CD14-positive monocyte (primary cell): ENCODE measurements at regions not wholly inside any gene's neighbourhood (a gene's known extent, or its start where the extent isn't known, plus 50 kb on each side); places are given as distances from the start of the nearest gene placed in this dataset.

Experiments
- DNase-seq, 3 donors: peaks; one replicate each; pipeline ENCODE4 v3.0.0-alpha.2; 2011 to 2022
- H2AFZ ChIP-seq: 2 replicates; pipeline ENCODE4 v1.6.0; 2012; ENCODE audit warnings: mild to moderate bottlenecking, low read depth, low read length, inconsistent platforms; ENCODE audit not compliant: insufficient read depth, poor library complexity, severe bottlenecking
- H3K27ac ChIP-seq, 2 donors: 1 replicate in 1 of 2; 2 replicates in 1 of 2; pipeline ENCODE4 v1.5.1; 2012 to 2013; ENCODE audit warnings: low read length in 2 of 2, control low read depth in 1 of 2, inconsistent platforms in 1 of 2, low read depth in 1 of 2, mild to moderate bottlenecking in 1 of 2
- H3K27me3 ChIP-seq, 2 donors: one replicate each; pipeline versions ENCODE4 v1.6.0 to v1.6.1; 2011 to 2013; ENCODE audit warnings: low read length in 2 of 2; ENCODE audit not compliant: control insufficient read depth in 2 of 2, insufficient read depth in 2 of 2
- H3K36me3 ChIP-seq, 2 donors: replicated peaks in 1 of 2; 1 replicate in 1 of 2; 2 replicates in 1 of 2; pipeline versions ENCODE4 v1.5.1 to v1.6.1; 2012 to 2013; ENCODE audit warnings: low read length in 2 of 2, control low read depth in 1 of 2, inconsistent platforms in 1 of 2, mild to moderate bottlenecking in 1 of 2; ENCODE audit not compliant: insufficient read depth in 2 of 2, control insufficient read depth in 1 of 2
- H3K4me1 ChIP-seq, 2 donors: 1 replicate in 1 of 2; 2 replicates in 1 of 2; pipeline versions ENCODE4 v1.5.1 to v1.6.1; 2012 to 2013; ENCODE audit warnings: low read length in 2 of 2, control low read depth in 1 of 2, inconsistent platforms in 1 of 2, mild to moderate bottlenecking in 1 of 2, moderate library complexity in 1 of 2; ENCODE audit not compliant: insufficient read depth in 2 of 2, control insufficient read depth in 1 of 2
- H3K4me2 ChIP-seq: replicated peaks from 2 replicates; pipeline ENCODE3; 2012; ENCODE audit warnings: low read length, moderate library complexity, mild to moderate bottlenecking; ENCODE audit not compliant: poor library complexity, severe bottlenecking; ENCODE audit errors: extremely low read depth
- H3K4me3 ChIP-seq, 3 experiments: fragments of 200-600 bp in 1 of 3; sonication (generic) in 1 of 3; replicated peaks in 1 of 3; 1 replicate in 2 of 3; 2 replicates in 1 of 3; pipeline ENCODE4 v1.5.1; 2011 to 2013; ENCODE audit warnings: low read length in 3 of 3, mild to moderate bottlenecking in 3 of 3, control low read depth in 2 of 3, low read depth in 2 of 3, inconsistent platforms in 1 of 3, moderate library complexity in 1 of 3
- H3K79me2 ChIP-seq: 2 replicates; pipeline ENCODE4 v1.6.0; 2012; ENCODE audit warnings: mild to moderate bottlenecking, control low read depth, inconsistent platforms, low read length, moderate library complexity; ENCODE audit not compliant: insufficient read depth
- H3K9ac ChIP-seq: 2 replicates; pipeline ENCODE4 v1.6.0; 2017; ENCODE audit warnings: low read length, mild to moderate bottlenecking; ENCODE audit not compliant: insufficient read depth, poor library complexity, severe bottlenecking
- H3K9me3 ChIP-seq, 2 donors: replicated peaks in 1 of 2; 1 replicate in 1 of 2; 2 replicates in 1 of 2; pipeline versions ENCODE4 v1.5.1 to v1.6.1; 2012 to 2013; ENCODE audit warnings: low read length in 2 of 2, control low read depth in 1 of 2; ENCODE audit not compliant: control insufficient read depth in 1 of 2, insufficient read depth in 1 of 2
- H4K20me1 ChIP-seq: 2 replicates; pipeline ENCODE4 v1.6.0; 2012; ENCODE audit warnings: mild to moderate bottlenecking, low read length, control low read depth, moderate library complexity; ENCODE audit not compliant: insufficient read depth
- H3K27ac Mint-ChIP-seq, 7 donors: one replicate each; pipeline ENCODE4 v1.8.0; 2020; ENCODE audit warnings: mild to moderate bottlenecking in 7 of 7, mixed read lengths in 7 of 7, moderate library complexity in 6 of 7, inconsistent platforms in 2 of 7
- H3K27me3 Mint-ChIP-seq, 3 donors: one replicate each; pipeline ENCODE4 v1.8.0; 2021 to 2022; ENCODE audit warnings: low read depth in 3 of 3, mild to moderate bottlenecking in 3 of 3, mixed read lengths in 3 of 3, moderate library complexity in 3 of 3, inconsistent platforms in 1 of 3
- H3K36me3 Mint-ChIP-seq, 2 donors: one replicate each; pipeline ENCODE4 v1.8.0; 2020; ENCODE audit warnings: mixed read lengths in 2 of 2, inconsistent platforms in 1 of 2, mild to moderate bottlenecking in 1 of 2
- H3K4me1 Mint-ChIP-seq: one replicate; pipeline ENCODE4 v1.8.0; 2020; ENCODE audit warnings: mild to moderate bottlenecking, mixed read lengths
- H3K4me3 Mint-ChIP-seq, 2 donors: one replicate each; pipeline ENCODE4 v1.8.0; 2020; ENCODE audit warnings: mild to moderate bottlenecking in 2 of 2, mixed read lengths in 2 of 2, moderate library complexity in 1 of 2
- H3K9me3 Mint-ChIP-seq, 7 donors: one replicate each; pipeline ENCODE4 v1.8.0; 2020 to 2022; ENCODE audit warnings: mixed read lengths in 7 of 7, mild to moderate bottlenecking in 6 of 7, moderate library complexity in 6 of 7, inconsistent platforms in 2 of 7
- WGBS: methylation state at CpG from one replicate; pipeline ENCODE4 v1.1.5; 2013; ENCODE audit warnings: missing lambda C conversion rate; ENCODE audit not compliant: insufficient coverage; 5-methylcytosine and 5-hydroxymethylcytosine counted together
- intact Hi-C, 2 donors: fragments of 100-400 bp; cut with micrococcal nuclease; formaldehyde crosslinking; loops; one replicate each; pipeline versions ENCODE4 v1.15.0 to v1.15.1; 2023
- TF ChIP-seq, protein P1 (sequence below): fragments of 200-600 bp; IDR thresholded peaks from one replicate; pipeline ENCODE4 v1.8.0; 2022; ENCODE audit warnings: antibody characterized with exemption, mild to moderate bottlenecking

DNA sequence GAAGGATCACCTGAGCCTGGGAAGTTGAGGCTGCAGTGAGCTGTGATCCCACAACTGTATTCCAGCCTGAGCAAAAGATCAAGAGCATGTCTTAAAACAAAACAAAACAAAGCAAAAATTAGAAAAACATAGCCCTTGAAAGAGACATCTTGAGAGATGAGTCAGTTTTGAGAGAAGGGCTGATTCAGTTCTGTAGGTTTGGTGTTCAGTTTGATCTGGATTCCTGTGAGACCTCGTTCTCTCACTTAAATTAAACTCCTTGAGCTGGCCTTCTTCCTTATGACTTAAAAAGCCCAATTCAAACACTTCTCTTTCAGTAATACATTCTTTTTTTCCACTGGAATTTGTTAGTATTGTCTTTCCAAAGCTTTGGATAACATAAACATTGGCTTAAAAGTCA, 164.2 kb downstream of the NRIP1 start:
- DNase-seq: no peak
- H3K27me3 Mint-ChIP-seq: peaks cover 0 to 4% (median 3%) of the 10 kb centered on the region in 3 donors
- H3K4me1 Mint-ChIP-seq: no peaks in the 10 kb centered on the region
- no peaks in the 10 kb centered on the region for H3K36me3 Mint-ChIP-seq
- H3K9me3 ChIP-seq: no peaks in the 10 kb centered on the region
- H3K4me3 Mint-ChIP-seq: no peak overlapping the region
- H4K20me1 ChIP-seq: no peaks in the 10 kb centered on the region
- no peak overlapping the region for H3K4me3 ChIP-seq
- H3K4me2 ChIP-seq: no peak overlapping the region
- no CpG with 5 or more reads among the region's 1 CpG for WGBS
- no peak overlapping the region for H3K9ac ChIP-seq
- no peaks in the 10 kb centered on the region for H3K4me1 ChIP-seq
- peaks cover 0 to 6% (median 2%) of the 10 kb centered on the region in 7 donors for H3K9me3 Mint-ChIP-seq
- H3K36me3 ChIP-seq: no peaks in the 10 kb centered on the region
- H3K27ac Mint-ChIP-seq: no peak overlapping the region
- no peaks in the 10 kb centered on the region for H3K79me2 ChIP-seq
- H2AFZ ChIP-seq: no peak overlapping the region
- no peaks in the 10 kb centered on the region for H3K27me3 ChIP-seq
- TF ChIP-seq, protein P1, sequence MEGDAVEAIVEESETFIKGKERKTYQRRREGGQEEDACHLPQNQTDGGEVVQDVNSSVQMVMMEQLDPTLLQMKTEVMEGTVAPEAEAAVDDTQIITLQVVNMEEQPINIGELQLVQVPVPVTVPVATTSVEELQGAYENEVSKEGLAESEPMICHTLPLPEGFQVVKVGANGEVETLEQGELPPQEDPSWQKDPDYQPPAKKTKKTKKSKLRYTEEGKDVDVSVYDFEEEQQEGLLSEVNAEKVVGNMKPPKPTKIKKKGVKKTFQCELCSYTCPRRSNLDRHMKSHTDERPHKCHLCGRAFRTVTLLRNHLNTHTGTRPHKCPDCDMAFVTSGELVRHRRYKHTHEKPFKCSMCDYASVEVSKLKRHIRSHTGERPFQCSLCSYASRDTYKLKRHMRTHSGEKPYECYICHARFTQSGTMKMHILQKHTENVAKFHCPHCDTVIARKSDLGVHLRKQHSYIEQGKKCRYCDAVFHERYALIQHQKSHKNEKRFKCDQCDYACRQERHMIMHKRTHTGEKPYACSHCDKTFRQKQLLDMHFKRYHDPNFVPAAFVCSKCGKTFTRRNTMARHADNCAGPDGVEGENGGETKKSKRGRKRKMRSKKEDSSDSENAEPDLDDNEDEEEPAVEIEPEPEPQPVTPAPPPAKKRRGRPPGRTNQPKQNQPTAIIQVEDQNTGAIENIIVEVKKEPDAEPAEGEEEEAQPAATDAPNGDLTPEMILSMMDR: no peak
- intact Hi-C loops: no loop called here
- no peak overlapping the region for H3K27ac ChIP-seq

DNA sequence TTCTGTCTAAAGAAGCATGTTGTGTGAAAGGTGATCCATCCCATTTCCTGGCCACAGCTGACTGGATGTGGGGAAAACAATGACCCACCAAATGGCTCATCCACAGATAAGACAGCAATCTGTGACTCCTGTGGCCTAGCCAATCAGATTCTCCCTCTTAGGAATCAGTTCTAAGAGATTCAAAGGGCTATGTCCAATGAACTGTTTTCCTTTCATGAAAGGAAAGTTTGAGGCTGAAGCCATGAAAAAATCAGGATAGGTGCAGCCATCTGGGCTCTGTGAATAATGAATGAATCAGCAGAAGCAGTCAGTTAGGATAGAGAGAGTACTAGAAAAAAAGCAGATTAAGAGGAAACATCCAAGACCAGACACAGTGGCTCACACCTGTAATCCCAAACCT, 164.7 kb downstream of the NRIP1 start:
- Histone ChIP-seq H3K27me3 (no peaks in the 10 kb centered on the region), H3K9me3 (no peaks in the 10 kb centered on the region), H3K4me2 (no peak overlapping the region), H2AFZ (no peak overlapping the region), H3K27ac (no peak overlapping the region), H3K79me2 (no peaks in the 10 kb centered on the region), H3K9ac (no peak overlapping the region), H3K36me3 (no peaks in the 10 kb centered on the region), H3K4me1 (no peaks in the 10 kb centered on the region), H3K4me3 (no peak overlapping the region), H4K20me1 (no peaks in the 10 kb centered on the region)
- no peak for DNase-seq
- peaks cover 0 to 5% (median 2%) of the 10 kb centered on the region in 7 donors for H3K9me3 Mint-ChIP-seq
- no peak overlapping the region for H3K27ac Mint-ChIP-seq
- TF ChIP-seq, protein P1: no peak
- no peaks in the 10 kb centered on the region for H3K4me1 Mint-ChIP-seq
- intact Hi-C loops: no loop called here
- H3K36me3 Mint-ChIP-seq: no peaks in the 10 kb centered on the region
- no peak overlapping the region for H3K4me3 Mint-ChIP-seq
- H3K27me3 Mint-ChIP-seq: peaks cover 0 to 4% (median 3%) of the 10 kb centered on the region in 3 donors
